Erythroblast (primary cell): ENCODE measurements at regions not wholly inside any gene's neighbourhood (a gene's known extent, or its start where the extent isn't known, plus 50 kb on each side); places are given as distances from the start of the nearest gene placed in this dataset.

ENCODE experiments used
- GATA1 ChIP-seq: IDR thresholded peaks from 2 replicates; pipeline ENCODE4 v1.6.1; 2011; ENCODE audit warnings: low read depth, mild to moderate bottlenecking, control low read depth, low read length, moderate library complexity
- POLR2A ChIP-seq: IDR thresholded peaks from 2 replicates; pipeline ENCODE4 v1.6.1; 2011; ENCODE audit warnings: mild to moderate bottlenecking, low read length

GRCh38 chr15:35290301-35290721 is 205.2 kb upstream of the NANOGP8 start:
- TF ChIP-seq POLR2A (no peak), GATA1 (no peak)
